ENCODE measurements at regions not wholly inside any gene's neighbourhood (a gene's known extent, or its start where the extent isn't known, plus 50 kb on each side); places are given as distances from the start of the nearest gene placed in this dataset.

DNA sequence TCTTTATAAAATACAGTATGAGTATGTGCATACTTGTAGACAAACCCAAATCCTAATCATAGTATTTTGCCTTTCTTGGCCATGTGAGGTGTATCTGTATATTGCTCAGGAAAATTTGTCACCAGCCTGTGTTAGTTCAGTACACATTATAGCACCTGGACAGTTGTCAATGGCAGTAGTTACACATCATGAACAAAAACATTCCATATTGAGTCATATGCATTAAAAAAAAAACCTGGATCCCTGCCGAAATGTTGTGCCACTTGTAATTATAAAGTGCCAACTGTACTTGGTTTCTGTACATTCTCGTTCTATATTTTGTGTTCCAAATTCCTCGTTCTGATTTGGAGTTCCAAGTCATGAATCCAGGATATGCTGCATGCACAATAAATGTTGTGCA lies 410.4 kb downstream of the INHBA start:
- TF ChIP-seq, protein P1, sequence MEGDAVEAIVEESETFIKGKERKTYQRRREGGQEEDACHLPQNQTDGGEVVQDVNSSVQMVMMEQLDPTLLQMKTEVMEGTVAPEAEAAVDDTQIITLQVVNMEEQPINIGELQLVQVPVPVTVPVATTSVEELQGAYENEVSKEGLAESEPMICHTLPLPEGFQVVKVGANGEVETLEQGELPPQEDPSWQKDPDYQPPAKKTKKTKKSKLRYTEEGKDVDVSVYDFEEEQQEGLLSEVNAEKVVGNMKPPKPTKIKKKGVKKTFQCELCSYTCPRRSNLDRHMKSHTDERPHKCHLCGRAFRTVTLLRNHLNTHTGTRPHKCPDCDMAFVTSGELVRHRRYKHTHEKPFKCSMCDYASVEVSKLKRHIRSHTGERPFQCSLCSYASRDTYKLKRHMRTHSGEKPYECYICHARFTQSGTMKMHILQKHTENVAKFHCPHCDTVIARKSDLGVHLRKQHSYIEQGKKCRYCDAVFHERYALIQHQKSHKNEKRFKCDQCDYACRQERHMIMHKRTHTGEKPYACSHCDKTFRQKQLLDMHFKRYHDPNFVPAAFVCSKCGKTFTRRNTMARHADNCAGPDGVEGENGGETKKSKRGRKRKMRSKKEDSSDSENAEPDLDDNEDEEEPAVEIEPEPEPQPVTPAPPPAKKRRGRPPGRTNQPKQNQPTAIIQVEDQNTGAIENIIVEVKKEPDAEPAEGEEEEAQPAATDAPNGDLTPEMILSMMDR (IDR thresholded peaks at IDR 0.05 in 8 of 11, conservative IDR thresholded peaks at IDR 0.05 in 3 of 11) = no peak
- no peak for TF ChIP-seq POLR2AphosphoS5 (IDR thresholded peaks at IDR 0.05)
